ENCODE measurements at regions not wholly inside any gene's neighbourhood (a gene's known extent, or its start where the extent isn't known, plus 50 kb on each side); places are given as distances from the start of the nearest gene placed in this dataset.

DNA sequence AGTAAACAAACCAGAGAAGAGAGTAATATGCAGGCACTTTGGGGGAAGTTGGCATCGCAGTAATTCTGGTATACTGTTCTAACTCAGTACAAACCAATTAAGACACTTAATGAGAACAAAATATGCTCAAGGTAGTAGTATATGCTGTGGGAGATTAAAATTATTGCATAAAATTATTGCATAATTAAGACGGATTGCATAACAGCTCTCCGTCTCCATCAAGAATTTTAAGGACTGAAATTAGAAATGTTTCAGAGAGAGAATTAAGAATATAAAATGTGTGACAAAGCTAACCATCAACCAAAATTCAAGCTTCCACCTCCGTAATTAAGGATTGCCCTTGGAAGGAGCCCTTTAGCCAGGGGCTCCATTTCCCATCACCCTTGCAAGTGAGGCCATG lies 428.5 kb downstream of the ETS1 start:
- no peak for TF ChIP-seq ZC3H10 (CRISPR knock-in tag; IDR thresholded peaks at IDR 0.05)
- no peak for TF ChIP-seq RARB (CRISPR knock-in tag; IDR thresholded peaks at IDR 0.05)
- TF ChIP-seq ZFP3 (CRISPR knock-in tag; IDR thresholded peaks at IDR 0.05): no peak
- TF ChIP-seq, protein P1, sequence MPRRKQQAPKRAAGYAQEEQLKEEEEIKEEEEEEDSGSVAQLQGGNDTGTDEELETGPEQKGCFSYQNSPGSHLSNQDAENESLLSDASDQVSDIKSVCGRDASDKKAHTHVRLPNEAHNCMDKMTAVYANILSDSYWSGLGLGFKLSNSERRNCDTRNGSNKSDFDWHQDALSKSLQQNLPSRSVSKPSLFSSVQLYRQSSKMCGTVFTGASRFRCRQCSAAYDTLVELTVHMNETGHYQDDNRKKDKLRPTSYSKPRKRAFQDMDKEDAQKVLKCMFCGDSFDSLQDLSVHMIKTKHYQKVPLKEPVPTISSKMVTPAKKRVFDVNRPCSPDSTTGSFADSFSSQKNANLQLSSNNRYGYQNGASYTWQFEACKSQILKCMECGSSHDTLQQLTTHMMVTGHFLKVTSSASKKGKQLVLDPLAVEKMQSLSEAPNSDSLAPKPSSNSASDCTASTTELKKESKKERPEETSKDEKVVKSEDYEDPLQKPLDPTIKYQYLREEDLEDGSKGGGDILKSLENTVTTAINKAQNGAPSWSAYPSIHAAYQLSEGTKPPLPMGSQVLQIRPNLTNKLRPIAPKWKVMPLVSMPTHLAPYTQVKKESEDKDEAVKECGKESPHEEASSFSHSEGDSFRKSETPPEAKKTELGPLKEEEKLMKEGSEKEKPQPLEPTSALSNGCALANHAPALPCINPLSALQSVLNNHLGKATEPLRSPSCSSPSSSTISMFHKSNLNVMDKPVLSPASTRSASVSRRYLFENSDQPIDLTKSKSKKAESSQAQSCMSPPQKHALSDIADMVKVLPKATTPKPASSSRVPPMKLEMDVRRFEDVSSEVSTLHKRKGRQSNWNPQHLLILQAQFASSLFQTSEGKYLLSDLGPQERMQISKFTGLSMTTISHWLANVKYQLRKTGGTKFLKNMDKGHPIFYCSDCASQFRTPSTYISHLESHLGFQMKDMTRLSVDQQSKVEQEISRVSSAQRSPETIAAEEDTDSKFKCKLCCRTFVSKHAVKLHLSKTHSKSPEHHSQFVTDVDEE (CRISPR knock-in tag; IDR thresholded peaks at IDR 0.05): no peak
- TF ChIP-seq, protein P2, sequence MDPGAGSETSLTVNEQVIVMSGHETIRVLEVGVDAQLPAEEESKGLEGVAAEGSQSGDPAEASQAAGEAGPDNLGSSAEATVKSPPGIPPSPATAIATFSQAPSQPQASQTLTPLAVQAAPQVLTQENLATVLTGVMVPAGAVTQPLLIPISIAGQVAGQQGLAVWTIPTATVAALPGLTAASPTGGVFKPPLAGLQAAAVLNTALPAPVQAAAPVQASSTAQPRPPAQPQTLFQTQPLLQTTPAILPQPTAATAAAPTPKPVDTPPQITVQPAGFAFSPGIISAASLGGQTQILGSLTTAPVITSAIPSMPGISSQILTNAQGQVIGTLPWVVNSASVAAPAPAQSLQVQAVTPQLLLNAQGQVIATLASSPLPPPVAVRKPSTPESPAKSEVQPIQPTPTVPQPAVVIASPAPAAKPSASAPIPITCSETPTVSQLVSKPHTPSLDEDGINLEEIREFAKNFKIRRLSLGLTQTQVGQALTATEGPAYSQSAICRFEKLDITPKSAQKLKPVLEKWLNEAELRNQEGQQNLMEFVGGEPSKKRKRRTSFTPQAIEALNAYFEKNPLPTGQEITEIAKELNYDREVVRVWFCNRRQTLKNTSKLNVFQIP (CRISPR knock-in tag; IDR thresholded peaks at IDR 0.05; ENCODE audit: borderline replicate concordance, low read depth): no peak
- TF ChIP-seq, protein P3, sequence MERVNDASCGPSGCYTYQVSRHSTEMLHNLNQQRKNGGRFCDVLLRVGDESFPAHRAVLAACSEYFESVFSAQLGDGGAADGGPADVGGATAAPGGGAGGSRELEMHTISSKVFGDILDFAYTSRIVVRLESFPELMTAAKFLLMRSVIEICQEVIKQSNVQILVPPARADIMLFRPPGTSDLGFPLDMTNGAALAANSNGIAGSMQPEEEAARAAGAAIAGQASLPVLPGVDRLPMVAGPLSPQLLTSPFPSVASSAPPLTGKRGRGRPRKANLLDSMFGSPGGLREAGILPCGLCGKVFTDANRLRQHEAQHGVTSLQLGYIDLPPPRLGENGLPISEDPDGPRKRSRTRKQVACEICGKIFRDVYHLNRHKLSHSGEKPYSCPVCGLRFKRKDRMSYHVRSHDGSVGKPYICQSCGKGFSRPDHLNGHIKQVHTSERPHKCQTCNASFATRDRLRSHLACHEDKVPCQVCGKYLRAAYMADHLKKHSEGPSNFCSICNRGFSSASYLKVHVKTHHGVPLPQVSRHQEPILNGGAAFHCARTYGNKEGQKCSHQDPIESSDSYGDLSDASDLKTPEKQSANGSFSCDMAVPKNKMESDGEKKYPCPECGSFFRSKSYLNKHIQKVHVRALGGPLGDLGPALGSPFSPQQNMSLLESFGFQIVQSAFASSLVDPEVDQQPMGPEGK (CRISPR knock-in tag; IDR thresholded peaks at IDR 0.05; ENCODE audit: borderline replicate concordance): no peak
- TF ChIP-seq SNAI2 (CRISPR knock-in tag; IDR thresholded peaks at IDR 0.05): no peak
- TF ChIP-seq ESRRG (CRISPR knock-in tag; IDR thresholded peaks at IDR 0.05): no peak
- no peak for TF ChIP-seq CSDC2 (CRISPR knock-in tag; IDR thresholded peaks at IDR 0.05)
- TF ChIP-seq ISL1 (CRISPR knock-in tag; IDR thresholded peaks at IDR 0.05): no peak
- no peak for TF ChIP-seq ZFP30 (CRISPR knock-in tag; IDR thresholded peaks at IDR 0.05)
